ENCODE measurements at regions not wholly inside any gene's neighbourhood (a gene's known extent, or its start where the extent isn't known, plus 50 kb on each side); places are given as distances from the start of the nearest gene placed in this dataset.

DNA sequence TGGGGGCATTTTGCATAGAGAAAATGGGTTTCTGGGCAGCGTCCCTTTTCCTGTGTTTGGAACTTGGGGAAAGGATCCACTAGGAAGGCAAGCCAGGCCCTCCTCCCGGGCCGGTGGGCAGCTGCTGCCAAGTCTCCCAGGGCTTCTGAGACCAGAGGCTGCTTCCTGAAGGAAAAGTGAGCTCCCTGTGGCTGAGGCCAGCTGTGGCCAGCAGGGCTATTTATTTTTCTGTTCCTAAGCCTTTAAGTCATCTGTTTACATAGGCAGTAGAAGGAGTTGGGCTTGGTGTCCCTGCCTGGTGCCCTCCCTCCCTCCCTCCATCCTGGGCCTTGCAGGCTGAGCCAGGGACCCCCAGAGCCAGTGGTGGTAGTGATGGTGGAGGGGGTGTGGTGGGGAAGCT, 70.5 kb upstream of the COL13A1 start:
- Histone ChIP-seq H3K36me3 (ENCODE audit: control insufficient read depth, insufficient read depth, low read length) (no peaks in the 10 kb centered on the region), H3K27me3 (ENCODE audit: control insufficient read depth, insufficient read depth, low read length) (no peaks in the 10 kb centered on the region), H3K4me3 (ENCODE audit: low read length) (no peak overlapping the region), H3K9me3 (ENCODE audit: control insufficient read depth, insufficient read depth, low read length) (no peaks in the 10 kb centered on the region), H3K27ac (ENCODE audit: low read length) (no peak overlapping the region), H3K4me1 (ENCODE audit: control insufficient read depth, insufficient read depth, low read length) (peaks cover 4% of the 10 kb centered on the region)
- ATAC-seq, result no peak
- Mint-ChIP-seq H3K4me1 (peaks cover 10% of the 10 kb centered on the region in 2 donors), H3K36me3 (no peaks in the 10 kb centered on the region), H3K27ac (no peak overlapping the region), H3K27me3 (ENCODE audit: low read depth in 2 of 2) (peaks cover 0 to 7% of the 10 kb centered on the region in 2 donors), H3K9me3 (no peaks in the 10 kb centered on the region), H3K4me3 (no peak overlapping the region)
- no peak for DNase-seq
- WGBS (ENCODE audit: insufficient coverage), result 87% methylated on average over 3 of the region's 3 CpGs
- no peak for TF ChIP-seq CTCF (IDR thresholded peaks at IDR 0.05)
- intact Hi-C loops (cut with micrococcal nuclease), result no loop called here

GRCh38 chr10:69731698-69732097, 70.0 kb upstream of the COL13A1 start:
- WGBS (ENCODE audit: insufficient coverage), result 88% methylated on average over 8 of the region's 8 CpGs
- peaks cover 10% of the 10 kb centered on the region in 2 donors for H3K4me1 Mint-ChIP-seq
- Histone ChIP-seq H3K9me3 (ENCODE audit: control insufficient read depth, insufficient read depth, low read length) (no peaks in the 10 kb centered on the region), H3K4me1 (ENCODE audit: control insufficient read depth, insufficient read depth, low read length) (peaks cover 4% of the 10 kb centered on the region), H3K36me3 (ENCODE audit: control insufficient read depth, insufficient read depth, low read length) (no peaks in the 10 kb centered on the region), H3K27me3 (ENCODE audit: control insufficient read depth, insufficient read depth, low read length) (no peaks in the 10 kb centered on the region), H3K4me3 (ENCODE audit: low read length) (no peak overlapping the region), H3K27ac (ENCODE audit: low read length) (no peak overlapping the region)
- no peaks in the 10 kb centered on the region for H3K36me3 Mint-ChIP-seq
- H3K4me3 Mint-ChIP-seq, result no peak overlapping the region
- no peak for ATAC-seq
- TF ChIP-seq CTCF (IDR thresholded peaks at IDR 0.05), result no peak
- H3K27me3 Mint-ChIP-seq (ENCODE audit: low read depth in 2 of 2), result peaks cover 0 to 2% of the 10 kb centered on the region in 2 donors
- DNase-seq, result no peak
- no peak overlapping the region for H3K27ac Mint-ChIP-seq
- intact Hi-C loops (cut with micrococcal nuclease), result no loop called here
- no peaks in the 10 kb centered on the region for H3K9me3 Mint-ChIP-seq

DNA sequence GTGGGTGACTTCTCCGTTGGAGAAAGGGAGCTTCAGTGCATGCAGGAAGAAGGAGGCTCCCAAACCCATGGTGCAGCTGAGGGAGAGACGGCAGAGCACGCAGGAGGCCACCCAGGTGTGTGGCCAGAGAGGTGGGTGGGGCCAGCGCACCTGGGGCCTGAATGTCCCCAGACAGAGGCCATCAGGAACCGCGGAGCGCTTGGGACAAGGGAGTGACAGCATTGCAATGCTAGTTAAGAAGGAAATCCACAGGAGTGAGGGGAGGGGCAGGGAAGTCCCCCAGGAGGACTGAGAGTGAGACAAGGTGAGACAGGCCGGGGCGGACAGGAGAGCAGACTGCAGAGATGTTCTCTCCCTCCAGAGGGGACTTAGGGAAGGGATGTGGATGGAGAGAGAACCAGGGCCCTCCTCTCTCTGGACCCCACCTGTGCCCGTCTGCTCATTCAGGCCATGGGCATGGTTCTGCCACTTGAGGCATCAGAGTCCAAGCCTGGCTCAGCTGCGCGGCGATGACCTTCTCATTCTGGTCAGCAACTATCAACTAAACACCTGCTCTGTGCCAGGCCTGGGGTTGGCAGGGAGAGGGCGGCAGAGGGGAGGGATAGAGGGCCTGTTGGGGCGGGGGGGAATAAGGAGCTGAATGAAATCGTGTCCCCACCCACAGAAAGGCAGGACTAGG, 69.4 kb upstream of the COL13A1 start:
- H3K27ac ChIP-seq (ENCODE audit: low read length), result no peak overlapping the region
- Mint-ChIP-seq H3K36me3 (no peaks in the 10 kb centered on the region), H3K4me1 (peaks cover 10% of the 10 kb centered on the region in 2 donors), H3K4me3 (no peak overlapping the region), H3K27ac (no peak overlapping the region), H3K9me3 (no peaks in the 10 kb centered on the region), H3K27me3 (ENCODE audit: low read depth in 2 of 2) (no peaks in the 10 kb centered on the region)
- H3K9me3 ChIP-seq (ENCODE audit: control insufficient read depth, insufficient read depth, low read length), result no peaks in the 10 kb centered on the region
- intact Hi-C loops (cut with micrococcal nuclease), result no loop called here
- H3K27me3 ChIP-seq (ENCODE audit: control insufficient read depth, insufficient read depth, low read length), result no peaks in the 10 kb centered on the region
- 86% methylated on average over 15 of the region's 16 CpGs for WGBS (ENCODE audit: insufficient coverage)
- ATAC-seq (no peak), DNase-seq (no peak)
- peaks cover 4% of the 10 kb centered on the region for H3K4me1 ChIP-seq (ENCODE audit: control insufficient read depth, insufficient read depth, low read length)
- no peak overlapping the region for H3K4me3 ChIP-seq (ENCODE audit: low read length)
- no peak for TF ChIP-seq CTCF (IDR thresholded peaks at IDR 0.05)
- no peaks in the 10 kb centered on the region for H3K36me3 ChIP-seq (ENCODE audit: control insufficient read depth, insufficient read depth, low read length)

DNA sequence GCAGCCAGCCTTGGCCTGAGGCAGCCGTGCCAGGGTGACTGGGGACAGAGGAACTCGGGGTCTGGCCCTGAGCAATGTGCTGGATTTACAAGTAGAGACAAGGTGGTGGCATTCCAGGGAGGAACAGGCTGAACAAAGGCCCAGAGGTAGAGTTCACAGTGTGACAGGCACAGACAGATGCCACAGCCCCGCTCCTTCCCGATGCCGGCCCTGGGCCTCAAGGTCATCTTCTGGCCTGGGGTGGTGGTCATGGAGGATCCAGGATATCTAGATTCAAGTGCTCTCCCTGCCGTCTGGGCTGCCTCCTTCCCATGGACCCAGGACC, 68.9 kb upstream of the COL13A1 start:
- TF ChIP-seq CTCF (IDR thresholded peaks at IDR 0.05), result no peak
- peaks cover 10% of the 10 kb centered on the region in 2 donors for H3K4me1 Mint-ChIP-seq
- no peak overlapping the region for H3K27ac Mint-ChIP-seq
- Histone ChIP-seq H3K9me3 (ENCODE audit: control insufficient read depth, insufficient read depth, low read length) (no peaks in the 10 kb centered on the region), H3K27ac (ENCODE audit: low read length) (no peak overlapping the region), H3K4me1 (ENCODE audit: control insufficient read depth, insufficient read depth, low read length) (peaks cover 4% of the 10 kb centered on the region), H3K27me3 (ENCODE audit: control insufficient read depth, insufficient read depth, low read length) (no peaks in the 10 kb centered on the region), H3K36me3 (ENCODE audit: control insufficient read depth, insufficient read depth, low read length) (no peaks in the 10 kb centered on the region), H3K4me3 (ENCODE audit: low read length) (no peak overlapping the region)
- intact Hi-C loops (cut with micrococcal nuclease), result no loop called here
- H3K27me3 Mint-ChIP-seq (ENCODE audit: low read depth in 2 of 2), result no peaks in the 10 kb centered on the region
- no peaks in the 10 kb centered on the region for H3K9me3 Mint-ChIP-seq
- ATAC-seq (no peak), DNase-seq (no peak)
- H3K36me3 Mint-ChIP-seq, result no peaks in the 10 kb centered on the region
- WGBS (ENCODE audit: insufficient coverage), result 81% methylated on average over 6 of the region's 6 CpGs
- H3K4me3 Mint-ChIP-seq, result no peak overlapping the region
